HG03066 (cell line): ENCODE measurements at regions not wholly inside any gene's neighbourhood (a gene's known extent, or its start where the extent isn't known, plus 50 kb on each side); places are given as distances from the start of the nearest gene placed in this dataset.
"Not testable (repeated sequence)": the region's sequence is repeated elsewhere in the genome, so short reads cannot be mapped to it uniquely, and the experiment has no call there.

Experiments
- ATAC-seq: cut with Tn5 transposase; IDR thresholded peaks from one replicate; pipeline ENCODE4 v1.9.1; 2021; ENCODE audit warnings: low read depth; ENCODE audit not compliant: unreplicated experiment

- ATAC-seq: no peak
Measured at GRCh38 chr3:176375519-176375918, 821.8 kb downstream of the TBL1XR1 start.

- no peak for ATAC-seq
Measured at GRCh38 chr3:176362191-176362731, 835.0 kb downstream of the TBL1XR1 start.

GRCh38 chr3:176359211-176359610 is 838.1 kb downstream of the TBL1XR1 start:
- ATAC-seq: no peak

GRCh38 chr3:176357891-176358290 is 839.4 kb downstream of the TBL1XR1 start:
- no peak for ATAC-seq

- no peak for ATAC-seq
Measured at GRCh38 chr3:176354843-176355242, 842.4 kb downstream of the TBL1XR1 start.

- ATAC-seq: no peak
Measured at GRCh38 chr3:176352716-176353334, 844.5 kb downstream of the TBL1XR1 start.

GRCh38 chr3:176351408-176351807 is 845.9 kb downstream of the TBL1XR1 start:
- ATAC-seq: no peak

- no peak for ATAC-seq
Measured at GRCh38 chr3:176349706-176350105, 847.6 kb downstream of the TBL1XR1 start.

GRCh38 chr3:176347424-176348146 is 849.7 kb downstream of the TBL1XR1 start:
- no peak for ATAC-seq

GRCh38 chr3:176341963-176342362 is 855.3 kb downstream of the TBL1XR1 start:
- ATAC-seq: no peak

- ATAC-seq: no peak
Measured at GRCh38 chr3:176328666-176329065, 868.6 kb downstream of the TBL1XR1 start.

GRCh38 chr3:176328198-176328597 is 869.1 kb downstream of the TBL1XR1 start:
- no peak for ATAC-seq

GRCh38 chr3:176326894-176327490 is 870.3 kb downstream of the TBL1XR1 start:
- not testable (repeated sequence) for ATAC-seq

GRCh38 chr3:176321532-176321931 is 875.8 kb downstream of the TBL1XR1 start:
- not testable (repeated sequence) for ATAC-seq

GRCh38 chr3:176321099-176321498 is 876.2 kb downstream of the TBL1XR1 start:
- ATAC-seq: no peak

GRCh38 chr3:176313426-176313825 is 883.9 kb downstream of the TBL1XR1 start:
- ATAC-seq: no peak

GRCh38 chr3:176310641-176311040 is 886.6 kb downstream of the TBL1XR1 start:
- no peak for ATAC-seq

GRCh38 chr3:176302271-176302670 is 895.0 kb downstream of the TBL1XR1 start:
- no peak for ATAC-seq

GRCh38 chr3:176296066-176296597 is 901.1 kb downstream of the TBL1XR1 start:
- ATAC-seq: no peak

- no peak for ATAC-seq
Measured at GRCh38 chr3:176293276-176293675, 904.0 kb downstream of the TBL1XR1 start.

- no peak for ATAC-seq
Measured at GRCh38 chr3:176286476-176287085, 910.7 kb downstream of the TBL1XR1 start.
